Stimulated activated CD4-positive, alpha-beta T cell treated with anti-CD3 and anti-CD28 coated beads, Interleukin-4, amount 100 ng/mL, for 4 hours (primary cell): ENCODE measurements at regions not wholly inside any gene's neighbourhood (a gene's known extent, or its start where the extent isn't known, plus 50 kb on each side); places are given as distances from the start of the nearest gene placed in this dataset.
"Not testable (repeated sequence)": the region's sequence is repeated elsewhere in the genome, so short reads cannot be mapped to it uniquely, and the experiment has no call there.

Experiments used
- DNase-seq, 2 experiments: peaks; one replicate each; pipeline ENCODE4 v3.0.0-alpha.2; 2020

DNA sequence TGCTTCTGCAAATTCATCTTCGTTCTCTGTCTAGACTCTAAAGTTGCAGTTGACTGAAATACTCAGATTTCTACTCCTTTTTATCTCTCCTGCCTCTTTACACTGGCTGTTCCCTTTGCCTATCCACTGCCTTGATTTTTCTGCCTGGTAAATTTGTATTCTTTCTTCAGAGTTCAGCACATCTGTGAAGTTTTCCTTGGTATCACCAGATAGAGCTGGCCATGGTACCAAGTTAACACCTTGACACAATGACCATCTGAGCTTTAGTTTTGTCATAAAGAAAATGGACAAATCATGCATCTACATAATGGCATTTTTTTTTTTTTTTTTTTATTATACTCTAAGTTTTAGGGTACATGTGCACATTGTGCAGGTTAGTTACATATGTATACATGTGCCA lies 143.0 kb downstream of the PPP1R3A start:
- no peak for DNase-seq

DNA sequence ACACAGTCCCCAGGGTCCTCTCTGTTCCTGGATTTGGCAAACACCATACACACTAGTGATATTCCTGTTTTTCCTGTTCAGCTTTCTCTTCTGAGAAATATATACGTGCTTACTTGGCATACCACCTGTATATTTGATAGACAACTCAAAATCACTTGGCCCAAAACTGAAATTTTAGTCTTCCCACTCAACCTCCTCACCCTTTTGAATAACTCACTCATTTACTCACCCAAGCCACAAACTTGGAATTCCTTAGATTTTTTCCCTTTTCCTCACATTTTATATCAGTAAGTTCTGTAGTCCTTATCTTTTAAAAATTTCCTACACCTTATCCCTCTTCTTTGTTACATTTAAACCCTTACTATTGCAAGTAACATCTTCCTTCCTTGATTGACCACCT lies 143.4 kb downstream of the PPP1R3A start:
- no peak for DNase-seq

DNA sequence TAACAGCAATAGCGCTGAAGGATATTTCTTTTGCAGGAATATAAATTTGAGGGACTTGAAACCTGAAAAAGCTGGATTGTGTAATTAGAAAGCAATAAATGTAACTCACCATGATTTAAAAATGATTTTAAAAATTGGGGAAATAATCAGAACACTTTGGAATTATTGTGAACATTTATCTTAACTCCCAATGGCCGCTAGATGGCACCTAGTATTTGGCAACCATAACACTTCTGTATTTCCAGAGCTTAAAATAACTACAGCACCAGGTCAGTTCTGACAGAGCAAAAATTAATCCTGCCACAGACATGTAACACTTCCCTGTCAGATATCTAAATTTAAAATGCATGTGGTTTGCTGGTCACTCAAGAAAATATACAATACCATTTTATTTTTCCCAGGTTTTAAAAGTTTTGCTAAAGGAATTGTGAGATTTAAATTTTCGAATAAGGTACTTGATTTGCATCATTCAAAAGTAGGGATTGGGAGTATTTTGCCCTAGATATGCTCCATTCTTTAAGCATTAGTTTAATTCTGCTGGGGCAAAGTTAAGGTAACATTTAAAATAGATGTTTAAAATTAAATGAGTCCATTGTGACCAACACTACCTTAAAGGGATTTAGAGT lies 144.5 kb downstream of the PPP1R3A start:
- DNase-seq: no peak

DNA sequence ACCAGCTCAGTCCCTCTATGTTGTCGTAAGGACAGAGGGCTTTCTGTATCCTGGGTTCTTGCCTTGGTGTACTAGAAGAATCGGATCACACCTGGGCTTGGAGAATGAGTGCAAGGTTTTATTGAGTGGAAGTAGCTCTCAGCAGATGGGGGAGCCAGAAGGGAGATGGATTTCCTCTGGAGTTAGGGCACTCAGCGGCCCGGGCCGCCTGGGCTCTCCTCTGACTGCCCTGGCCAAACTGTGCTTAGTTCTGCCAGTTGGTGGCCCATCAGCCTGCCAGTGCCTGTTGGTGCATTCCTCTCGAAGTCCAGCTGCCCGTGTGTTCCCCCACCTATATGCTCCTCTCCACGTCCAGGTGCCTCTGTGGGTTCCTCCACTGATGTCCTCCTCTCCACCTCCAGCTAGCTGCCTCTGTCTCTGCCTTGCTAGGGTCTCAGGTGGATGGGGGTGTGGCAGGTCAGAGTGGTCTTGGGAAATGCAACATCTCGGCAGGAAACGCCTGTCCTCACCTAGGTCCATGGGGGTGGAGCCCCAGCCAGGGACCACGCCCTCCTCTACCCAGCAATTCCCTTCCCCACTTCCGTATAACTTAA lies 148.6 kb downstream of the PPP1R3A start:
- no peak for DNase-seq

DNA sequence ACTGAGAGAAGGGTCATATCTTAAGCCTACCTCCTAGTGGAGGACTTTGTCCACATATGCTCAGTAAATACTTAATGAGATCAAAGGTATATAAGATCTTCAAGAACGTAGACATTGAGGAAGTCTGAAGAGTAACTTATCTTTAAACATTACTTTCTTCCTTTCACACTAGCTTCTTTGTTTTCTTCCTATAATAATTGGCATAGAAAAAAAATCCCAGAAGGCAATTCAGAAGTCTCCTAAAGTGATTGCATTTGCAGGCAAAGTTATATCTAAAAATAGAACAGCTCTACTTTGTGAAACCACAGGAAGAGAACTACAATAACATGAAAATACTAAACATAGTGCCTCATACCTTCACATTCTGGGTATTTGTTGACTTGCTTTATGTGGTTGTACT lies 150.4 kb downstream of the PPP1R3A start:
- DNase-seq: no peak

DNA sequence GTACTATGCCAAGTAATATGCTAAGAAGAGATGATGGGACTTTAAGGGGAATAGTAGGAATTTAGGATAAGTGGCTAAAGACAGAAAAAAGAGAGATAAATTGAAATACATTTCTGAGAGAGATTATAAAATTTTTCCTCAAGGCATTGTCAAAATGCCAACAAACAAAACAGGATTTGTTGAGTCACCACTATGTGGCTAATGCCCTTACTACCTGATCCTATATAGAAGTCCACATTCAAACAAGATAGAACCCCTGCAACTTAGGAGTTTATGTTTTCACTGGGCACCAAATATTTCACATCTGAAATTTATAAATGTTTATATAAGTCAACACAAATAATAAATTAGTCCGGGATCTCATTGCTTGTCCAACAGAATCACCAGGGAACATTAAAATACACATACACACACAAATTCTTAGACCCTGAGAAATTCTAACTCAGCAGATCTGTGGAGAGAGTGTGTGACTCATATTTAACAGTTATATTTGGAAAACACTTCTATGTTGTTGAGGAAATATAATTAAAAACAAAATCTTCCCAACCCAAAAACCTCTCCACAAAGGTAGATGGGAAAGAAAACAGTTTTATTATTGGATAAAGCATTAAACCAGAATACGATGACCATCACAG lies 154.3 kb downstream of the PPP1R3A start:
- DNase-seq: no peak

DNA sequence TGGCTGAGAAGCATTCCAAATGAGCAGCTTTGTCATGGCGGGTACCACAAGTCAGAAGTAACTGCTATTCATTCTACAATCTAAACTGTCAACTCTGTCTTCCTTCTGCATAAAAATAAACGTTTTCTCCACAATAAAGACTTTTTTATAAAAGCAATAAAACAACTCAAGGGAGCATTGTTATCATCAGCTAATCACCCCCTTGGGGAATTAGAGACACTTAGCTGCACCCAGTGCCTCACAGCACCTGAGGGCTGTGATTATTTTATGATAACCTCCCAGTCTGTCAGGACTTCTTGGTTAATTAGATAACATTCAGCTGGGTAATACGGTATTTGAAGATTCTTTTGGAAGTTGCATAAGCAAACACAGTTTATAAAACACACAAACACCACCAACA lies 155.6 kb downstream of the PPP1R3A start:
- DNase-seq: no peak

DNA sequence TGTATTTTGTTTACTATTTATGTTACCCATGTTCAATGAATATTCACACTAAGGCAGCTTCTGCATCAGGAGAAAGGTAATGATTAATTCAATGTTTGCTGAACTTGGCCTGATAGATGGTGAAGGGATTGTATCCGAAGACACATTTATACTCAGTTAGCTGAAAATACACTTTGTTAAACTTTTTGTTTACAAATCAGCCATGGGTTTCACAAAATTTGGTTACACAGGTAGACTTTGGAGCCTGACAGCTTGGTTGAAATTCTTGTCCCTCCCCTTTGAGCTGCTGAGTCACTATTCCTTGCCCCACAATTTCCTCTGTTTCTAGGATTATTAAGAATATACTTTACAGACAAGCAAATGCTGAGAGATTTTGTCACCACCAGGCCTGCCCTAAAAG lies 162.6 kb downstream of the PPP1R3A start:
- no peak for DNase-seq

DNA sequence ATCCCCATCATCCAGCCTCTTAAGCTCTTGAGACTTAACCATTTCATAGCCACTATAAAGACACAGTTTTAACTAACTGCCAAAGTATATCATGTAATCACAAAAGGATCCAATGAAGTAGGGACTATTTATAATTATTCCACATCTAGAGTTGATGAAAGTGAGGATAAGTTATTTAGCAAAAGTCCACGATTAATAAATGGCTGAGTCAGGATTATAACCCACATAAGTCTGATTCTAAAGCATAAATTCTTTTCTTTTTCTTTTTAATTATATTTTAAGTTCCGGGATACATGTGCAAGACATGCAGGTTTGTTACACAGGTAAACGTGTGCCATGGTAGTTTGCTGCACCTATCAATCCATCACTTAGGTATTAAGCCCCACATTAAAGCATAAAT lies 166.1 kb downstream of the PPP1R3A start:
- no peak for DNase-seq

DNA sequence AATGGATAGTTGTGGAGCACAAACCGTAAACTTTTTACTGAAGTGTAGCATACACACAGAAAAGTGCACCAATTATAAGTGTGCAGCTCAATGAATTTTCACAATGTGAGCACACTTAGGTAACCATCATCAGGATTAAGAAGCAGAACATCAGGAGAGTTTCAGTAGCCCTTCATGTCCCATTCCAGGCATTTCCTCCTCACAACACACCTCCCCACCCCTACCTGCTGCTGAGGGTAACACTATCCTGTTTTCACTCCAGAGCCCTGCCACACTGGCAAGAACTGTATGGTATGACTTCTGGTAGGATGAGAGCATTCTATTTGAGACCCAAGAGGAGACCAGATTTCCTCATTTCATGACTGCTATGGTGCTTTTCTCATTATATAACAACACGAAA lies 166.5 kb downstream of the PPP1R3A start:
- DNase-seq: no peak

DNA sequence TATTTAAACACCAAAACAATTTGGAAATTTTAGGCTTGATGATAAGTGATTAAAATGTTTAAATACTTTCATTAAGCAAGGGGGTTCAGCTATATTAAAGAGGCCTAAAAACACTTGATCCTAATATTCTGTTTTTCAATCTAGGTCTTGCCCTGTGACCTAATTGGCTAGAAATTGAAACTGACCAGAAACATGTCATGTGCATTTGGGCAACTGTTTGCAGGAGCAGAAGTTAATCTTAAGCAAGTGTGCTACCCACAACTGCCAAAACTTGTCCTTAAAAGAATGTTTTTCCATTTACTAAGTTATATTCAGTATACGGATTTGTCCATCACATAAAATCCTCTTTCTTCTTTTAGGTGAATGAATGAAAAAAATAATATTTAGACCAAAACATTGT lies 167.3 kb downstream of the PPP1R3A start:
- DNase-seq: no peak

DNA sequence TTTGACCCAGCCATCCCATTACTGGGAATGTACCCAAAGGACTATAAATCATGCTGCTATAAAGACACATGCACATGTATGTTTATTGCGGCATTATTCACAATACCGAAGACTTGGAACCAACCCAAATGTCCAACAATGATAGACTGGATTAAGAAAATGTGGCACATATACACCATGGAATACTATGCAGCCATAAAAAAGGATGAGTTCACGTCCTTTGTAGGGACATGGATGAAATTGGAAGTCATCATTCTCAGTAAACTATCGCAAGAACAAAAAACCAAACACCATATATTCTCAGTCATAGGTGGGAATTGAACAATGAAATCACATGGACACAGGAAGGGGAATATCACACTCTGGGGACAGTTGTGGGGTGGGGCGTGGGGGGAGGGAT lies 170.4 kb downstream of the PPP1R3A start:
- DNase-seq: not testable (repeated sequence)

DNA sequence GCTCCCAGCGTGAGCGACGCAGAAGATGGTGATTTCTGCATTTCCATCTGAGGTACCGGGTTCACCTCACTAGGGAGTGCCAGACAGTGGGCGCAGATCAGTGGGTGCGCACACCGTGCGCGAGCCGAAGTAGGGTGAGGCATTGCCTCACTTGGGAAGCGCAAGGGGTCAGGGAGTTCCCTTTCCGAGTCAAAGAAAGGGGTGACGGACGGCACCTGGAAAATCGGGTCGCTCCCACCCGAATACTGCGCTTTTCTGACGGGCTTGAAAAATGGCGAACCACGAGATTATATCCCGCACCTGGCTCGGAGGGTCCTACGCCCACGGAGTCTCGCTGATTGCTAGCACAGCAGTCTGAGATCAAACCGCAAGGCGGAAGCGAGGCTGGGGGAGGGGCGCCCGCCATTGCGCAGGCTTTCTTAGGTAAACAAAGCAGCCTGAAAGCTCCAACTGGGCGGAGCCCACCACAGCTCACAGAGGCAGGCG lies 175.8 kb downstream of the PPP1R3A start:
- not testable (repeated sequence) for DNase-seq

DNA sequence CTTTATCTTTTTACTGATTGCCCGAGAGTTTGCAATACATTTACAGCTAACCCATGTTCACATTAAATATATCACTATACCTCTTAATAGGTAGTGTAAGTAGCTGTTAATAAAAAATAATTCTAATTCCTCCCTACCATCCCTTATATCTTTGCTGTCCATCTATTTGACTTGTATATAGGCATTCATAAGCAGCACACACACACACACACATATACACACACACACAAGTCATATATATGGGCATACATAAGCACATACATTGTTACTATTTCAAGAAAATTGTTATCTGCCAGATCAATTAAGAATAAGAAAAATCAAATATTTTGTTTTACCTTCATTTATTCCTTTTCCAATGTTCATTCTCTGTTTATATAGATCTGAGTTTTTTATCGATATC lies 176.4 kb downstream of the PPP1R3A start:
- DNase-seq: no peak

DNA sequence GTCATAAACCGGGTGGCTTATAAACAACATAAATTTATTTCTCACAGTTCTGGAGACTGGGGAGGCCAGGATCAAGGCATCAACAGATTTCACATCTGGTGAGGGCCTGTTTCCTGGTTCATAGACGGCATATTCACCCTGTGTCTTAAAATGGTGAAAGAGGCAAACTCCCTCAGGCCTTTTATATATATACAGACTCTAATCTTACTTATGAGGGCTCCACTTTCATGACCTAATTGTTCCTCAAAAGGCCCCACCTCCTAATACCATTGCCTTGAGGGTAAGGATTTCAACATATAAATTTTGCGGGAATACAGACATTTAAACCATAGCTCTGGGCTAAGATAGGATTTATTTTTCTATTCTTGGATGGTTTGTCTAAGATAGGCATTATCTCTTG lies 187.2 kb downstream of the PPP1R3A start:
- DNase-seq: no peak

DNA sequence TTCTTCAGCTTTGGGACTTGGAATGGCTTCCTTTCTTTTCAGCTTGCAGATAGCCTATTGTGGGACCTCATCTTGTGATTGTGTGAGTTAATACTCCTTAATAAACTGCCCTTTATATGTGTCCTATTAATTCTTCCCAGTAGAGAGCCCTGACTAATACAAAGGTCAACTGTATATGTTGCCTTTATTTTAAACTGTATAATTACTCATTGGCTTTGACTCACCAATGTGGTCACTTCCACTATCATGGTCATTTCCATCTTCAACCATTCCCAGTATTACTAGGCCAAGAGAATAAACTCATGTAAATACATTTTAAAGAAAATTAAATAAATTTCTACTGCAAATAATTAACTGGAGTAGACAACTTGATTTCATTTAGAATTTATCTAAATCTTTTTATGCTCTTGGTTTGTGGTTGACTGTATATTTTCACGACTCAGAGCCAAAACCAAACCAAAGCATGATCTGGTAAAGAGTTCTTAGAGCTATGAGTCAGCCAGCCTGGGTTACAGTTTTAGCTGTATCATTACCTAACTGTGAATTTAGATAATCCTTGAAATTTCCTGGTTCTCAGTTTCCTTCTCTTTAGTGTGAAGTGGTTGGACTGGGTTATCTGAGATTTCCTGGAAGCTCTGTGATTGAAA lies 188.4 kb downstream of the PPP1R3A start:
- no peak for DNase-seq

DNA sequence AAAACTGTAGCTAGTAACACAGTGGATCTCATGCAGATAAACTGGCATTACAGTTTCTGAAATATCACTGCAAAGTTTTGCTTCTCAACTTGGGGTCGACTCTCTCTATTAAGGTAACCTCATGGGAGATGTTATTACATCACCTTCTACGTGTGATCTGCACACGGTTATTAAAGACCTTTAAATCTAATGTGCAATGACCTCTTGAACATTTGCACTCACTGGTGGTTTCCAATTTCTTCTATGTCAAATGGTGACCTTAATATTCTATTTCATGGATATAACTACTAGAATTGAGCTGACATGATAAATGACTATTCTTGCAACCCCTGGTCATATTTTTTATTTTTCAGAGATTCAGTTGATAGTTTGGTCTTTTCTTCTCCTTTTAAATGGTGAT lies 191.3 kb downstream of the PPP1R3A start:
- no peak for DNase-seq

DNA sequence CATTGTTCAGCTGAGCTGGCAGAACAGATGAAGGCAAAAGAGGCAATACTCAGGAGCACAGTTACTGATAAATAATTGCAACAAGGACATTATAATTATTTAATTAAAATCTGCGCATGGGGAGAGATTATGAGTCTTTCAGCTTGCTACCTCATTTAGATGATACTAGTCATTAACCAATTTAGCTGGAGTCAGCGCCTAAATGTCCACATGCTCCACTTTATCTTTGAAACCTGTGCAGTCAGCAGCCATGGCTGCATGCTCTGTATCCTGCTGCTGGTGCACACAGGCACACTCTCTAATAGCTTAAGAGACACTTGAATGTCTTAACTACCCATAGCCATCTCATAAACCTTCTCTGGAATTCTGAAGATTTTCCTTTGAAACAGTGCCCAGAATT lies 196.8 kb downstream of the PPP1R3A start:
- no peak for DNase-seq

DNA sequence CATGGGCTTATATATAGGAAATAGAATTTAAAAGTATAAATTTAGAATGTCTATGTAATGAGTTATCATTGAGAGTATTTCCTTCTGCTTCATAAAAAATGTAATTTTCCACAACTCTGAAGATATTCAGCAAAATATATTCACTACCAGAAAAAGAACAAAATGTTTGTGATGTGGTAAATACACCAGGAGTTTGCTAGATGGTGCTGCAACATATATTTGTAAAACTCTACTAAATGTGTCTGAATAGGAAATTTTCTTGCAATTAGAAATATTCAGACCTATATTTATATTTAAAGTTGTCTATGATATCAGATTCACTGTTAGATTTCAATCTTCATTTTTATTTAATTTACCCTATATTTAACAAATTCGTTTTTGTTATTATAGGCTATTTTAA lies 201.1 kb downstream of the PPP1R3A start:
- no peak for DNase-seq

DNA sequence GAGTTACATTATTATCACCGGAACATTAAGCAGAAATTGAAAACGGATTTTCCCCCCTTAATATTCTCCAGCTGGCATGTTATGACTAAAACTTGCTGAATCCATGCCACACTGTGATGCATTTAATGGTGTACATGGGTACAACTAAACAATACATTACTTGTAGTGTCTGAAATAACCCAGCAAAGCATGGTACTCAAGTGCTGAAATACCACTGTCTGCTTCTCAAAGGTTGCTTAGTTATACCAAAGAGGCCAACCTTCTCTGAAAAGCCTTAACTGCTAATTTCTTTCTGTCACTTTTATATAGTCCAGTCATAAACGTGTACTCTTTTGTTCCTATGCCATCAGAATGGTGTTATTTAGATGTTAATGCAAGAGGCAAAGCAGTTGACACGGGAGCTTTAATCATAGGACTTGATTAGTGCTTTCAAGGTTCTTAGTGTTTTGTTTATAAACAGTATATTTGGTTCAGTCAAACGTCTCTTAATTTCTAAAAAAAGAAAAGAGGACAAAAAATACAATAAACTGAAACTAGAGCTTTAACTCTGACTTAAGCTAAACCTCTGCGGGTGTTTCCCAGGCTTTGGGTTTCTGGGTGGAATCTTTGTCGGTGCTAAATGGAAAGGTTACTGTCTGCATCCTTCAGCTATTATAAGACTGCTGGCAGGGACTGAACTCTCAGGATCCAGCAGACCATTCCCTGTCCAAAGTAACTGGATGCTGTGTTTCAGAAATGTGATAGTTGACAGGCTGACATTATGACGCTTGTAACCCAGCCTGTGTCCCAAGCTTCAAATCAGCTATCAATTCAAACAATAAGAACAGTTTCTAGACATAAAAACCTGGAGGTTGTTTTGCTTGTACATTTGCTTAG lies 202.6 kb downstream of the PPP1R3A start:
- no peak for DNase-seq

DNA sequence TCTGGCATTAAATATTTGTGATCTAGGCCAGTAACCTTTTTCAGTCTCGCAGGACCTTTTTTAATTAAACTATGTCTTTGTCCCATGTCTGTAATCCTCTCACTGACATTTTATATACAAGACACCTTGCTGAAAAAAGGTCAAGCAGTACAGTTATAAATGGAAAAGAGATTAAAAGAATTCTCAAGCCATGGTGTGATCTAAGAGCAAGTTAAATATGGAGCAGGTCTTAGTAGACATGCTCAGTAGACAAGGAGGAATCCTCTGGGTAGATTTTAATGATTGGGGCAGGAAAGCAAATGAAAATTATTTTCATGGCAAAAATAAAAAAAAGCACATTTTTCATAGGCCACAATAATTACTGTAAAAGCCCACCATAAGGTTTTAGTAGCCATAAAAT lies 203.5 kb downstream of the PPP1R3A start:
- DNase-seq: no peak

DNA sequence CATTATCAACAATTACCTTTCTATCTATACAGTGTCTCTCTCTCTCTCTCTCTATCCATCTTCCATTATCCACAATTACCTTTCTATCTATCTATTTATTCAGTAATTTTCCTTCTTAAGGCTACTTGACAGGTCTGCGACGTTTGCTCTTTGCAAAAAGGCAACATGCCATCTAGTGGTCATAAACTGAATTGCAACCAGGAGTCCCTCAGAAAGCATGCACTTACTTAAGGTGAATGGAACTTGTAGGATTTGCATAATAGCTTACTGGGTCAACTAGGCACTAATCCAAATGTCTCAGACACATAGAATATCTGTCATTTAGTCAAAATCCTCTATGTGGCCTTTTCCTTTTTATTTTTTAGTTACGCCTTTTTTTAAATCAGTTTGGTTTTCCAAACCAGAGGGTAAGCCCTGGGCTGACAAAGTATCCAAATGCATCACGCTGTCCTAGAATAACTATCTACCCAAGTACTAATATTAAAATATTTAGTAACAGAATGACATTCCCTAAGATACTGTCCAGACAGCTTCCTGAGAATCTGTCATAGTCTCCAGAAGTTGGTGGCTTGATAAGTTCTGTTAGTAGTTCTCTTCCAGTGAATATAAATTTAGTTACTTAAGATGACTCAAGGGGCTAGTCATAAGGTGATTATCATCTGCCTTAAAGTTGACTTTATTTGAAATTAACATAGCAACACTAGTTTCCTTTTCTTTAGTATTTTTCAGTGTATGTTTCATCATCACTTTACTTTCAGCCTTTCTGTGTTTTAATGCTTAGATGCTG lies 208.3 kb downstream of the PPP1R3A start:
- peak in 1 of 2 experiments; percentile 12 for DNase-seq
